ENCODE measurements at regions not wholly inside any gene's neighbourhood (a gene's known extent, or its start where the extent isn't known, plus 50 kb on each side); places are given as distances from the start of the nearest gene placed in this dataset.
A peak's percentile ranks its signal among the peaks of the same experiment; 100 is the strongest.

DNA sequence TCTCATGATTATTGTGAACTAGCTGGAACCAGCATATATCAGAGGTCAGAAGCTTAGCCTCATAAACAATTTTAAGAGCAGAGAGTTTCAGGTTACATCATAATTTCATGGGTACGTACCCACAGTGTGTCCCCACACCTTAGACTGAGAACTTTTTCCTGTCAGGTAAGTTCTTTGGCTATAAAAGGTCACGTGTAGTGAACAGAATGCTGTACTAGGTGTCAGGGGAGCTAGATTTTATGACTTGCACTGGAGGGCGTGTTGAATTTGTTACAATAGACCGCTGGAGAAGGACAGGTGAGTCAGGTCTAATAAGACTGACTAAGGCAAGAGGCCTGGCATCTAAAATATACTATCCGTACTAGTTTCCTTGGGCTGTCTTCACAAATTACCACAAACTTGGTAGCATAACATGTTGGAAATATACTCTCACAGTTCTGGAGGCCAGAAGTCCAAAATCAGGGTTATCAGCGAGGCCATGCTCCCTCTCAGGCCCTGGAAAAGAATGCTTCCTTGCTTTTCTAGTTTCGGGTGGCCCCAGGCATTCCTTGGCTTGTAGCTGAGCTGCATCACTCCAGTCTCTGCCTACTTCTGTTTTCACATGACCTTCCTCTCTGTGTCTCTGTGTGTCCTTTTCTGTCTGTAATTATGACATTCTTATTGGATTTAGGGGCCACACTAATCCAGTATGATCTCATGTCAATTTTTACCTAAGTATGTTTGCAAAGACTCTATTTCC is 512.0 kb upstream of the NR3C2 start:
- no peaks in the 10 kb centered on the region for H3K36me3 ChIP-seq
- no peak overlapping the region for H3K27ac ChIP-seq
- intact Hi-C loops (cut with DNase I): no loop called here
- H3K9me3 ChIP-seq: no peaks in the 10 kb centered on the region
- peaks cover 4% of the 10 kb centered on the region for H3K4me1 ChIP-seq
- TF ChIP-seq POLR2AphosphoS5 (IDR thresholded peaks at IDR 0.05; ENCODE audit: insufficient read depth in 1 of 2, low read depth in 1 of 2): peak in 1 of 2 donors; percentile 51
- TF ChIP-seq POLR2A (IDR thresholded peaks at IDR 0.05): no peak
- TF ChIP-seq, protein P1, sequence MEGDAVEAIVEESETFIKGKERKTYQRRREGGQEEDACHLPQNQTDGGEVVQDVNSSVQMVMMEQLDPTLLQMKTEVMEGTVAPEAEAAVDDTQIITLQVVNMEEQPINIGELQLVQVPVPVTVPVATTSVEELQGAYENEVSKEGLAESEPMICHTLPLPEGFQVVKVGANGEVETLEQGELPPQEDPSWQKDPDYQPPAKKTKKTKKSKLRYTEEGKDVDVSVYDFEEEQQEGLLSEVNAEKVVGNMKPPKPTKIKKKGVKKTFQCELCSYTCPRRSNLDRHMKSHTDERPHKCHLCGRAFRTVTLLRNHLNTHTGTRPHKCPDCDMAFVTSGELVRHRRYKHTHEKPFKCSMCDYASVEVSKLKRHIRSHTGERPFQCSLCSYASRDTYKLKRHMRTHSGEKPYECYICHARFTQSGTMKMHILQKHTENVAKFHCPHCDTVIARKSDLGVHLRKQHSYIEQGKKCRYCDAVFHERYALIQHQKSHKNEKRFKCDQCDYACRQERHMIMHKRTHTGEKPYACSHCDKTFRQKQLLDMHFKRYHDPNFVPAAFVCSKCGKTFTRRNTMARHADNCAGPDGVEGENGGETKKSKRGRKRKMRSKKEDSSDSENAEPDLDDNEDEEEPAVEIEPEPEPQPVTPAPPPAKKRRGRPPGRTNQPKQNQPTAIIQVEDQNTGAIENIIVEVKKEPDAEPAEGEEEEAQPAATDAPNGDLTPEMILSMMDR (IDR thresholded peaks at IDR 0.05): no peak
- DNase-seq (ENCODE audit: extremely low spot score in 2 of 2): no peak
- no peaks in the 10 kb centered on the region for H3K27me3 ChIP-seq
- H3K4me3 ChIP-seq: no peak overlapping the region

DNA sequence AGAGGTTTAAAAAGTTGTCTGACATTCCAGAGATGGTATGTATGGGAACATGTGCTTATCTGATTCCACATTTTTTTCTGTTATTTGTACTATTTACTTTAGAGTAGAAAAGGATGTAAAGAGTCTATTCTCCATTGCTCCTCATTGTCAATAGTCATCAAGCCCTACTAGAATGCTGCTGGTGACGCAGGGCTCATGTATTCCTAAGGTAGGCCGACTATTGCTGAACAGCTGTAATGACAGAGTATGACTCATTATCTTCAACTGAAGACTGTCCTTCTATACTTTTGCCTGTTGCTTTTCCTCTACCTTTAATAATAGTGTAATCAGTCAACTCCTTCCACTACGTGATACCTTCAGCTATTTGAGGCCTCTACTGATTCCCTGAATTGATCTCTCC is 509.1 kb upstream of the NR3C2 start:
- no peak overlapping the region for H3K27ac ChIP-seq
- intact Hi-C loops (cut with DNase I): no loop called here
- no peak overlapping the region for H3K4me3 ChIP-seq
- peaks cover 4% of the 10 kb centered on the region for H3K4me1 ChIP-seq
- TF ChIP-seq POLR2AphosphoS5 (IDR thresholded peaks at IDR 0.05; ENCODE audit: insufficient read depth in 1 of 2, low read depth in 1 of 2) (no peak), POLR2A (IDR thresholded peaks at IDR 0.05) (no peak)
- TF ChIP-seq, protein P1 (IDR thresholded peaks at IDR 0.05): no peak
- no peaks in the 10 kb centered on the region for H3K36me3 ChIP-seq
- DNase-seq (ENCODE audit: extremely low spot score in 2 of 2): no peak
- H3K9me3 ChIP-seq: no peaks in the 10 kb centered on the region
- H3K27me3 ChIP-seq: no peaks in the 10 kb centered on the region

- Histone ChIP-seq H3K36me3 (no peaks in the 10 kb centered on the region), H3K9me3 (no peaks in the 10 kb centered on the region), H3K4me3 (no peak overlapping the region), H3K27ac (no peak overlapping the region), H3K4me1 (no peaks in the 10 kb centered on the region), H3K27me3 (no peaks in the 10 kb centered on the region)
- intact Hi-C loops (cut with DNase I): no loop called here
- no peak for TF ChIP-seq POLR2A (IDR thresholded peaks at IDR 0.05)
- TF ChIP-seq POLR2AphosphoS5 (IDR thresholded peaks at IDR 0.05; ENCODE audit: insufficient read depth in 1 of 2, low read depth in 1 of 2): no peak
- TF ChIP-seq, protein P1 (IDR thresholded peaks at IDR 0.05): no peak
- DNase-seq (ENCODE audit: extremely low spot score in 2 of 2): no peak
These were observed 504.1 kb upstream of the NR3C2 start for GRCh38 chr4:148946271-148946670.

DNA sequence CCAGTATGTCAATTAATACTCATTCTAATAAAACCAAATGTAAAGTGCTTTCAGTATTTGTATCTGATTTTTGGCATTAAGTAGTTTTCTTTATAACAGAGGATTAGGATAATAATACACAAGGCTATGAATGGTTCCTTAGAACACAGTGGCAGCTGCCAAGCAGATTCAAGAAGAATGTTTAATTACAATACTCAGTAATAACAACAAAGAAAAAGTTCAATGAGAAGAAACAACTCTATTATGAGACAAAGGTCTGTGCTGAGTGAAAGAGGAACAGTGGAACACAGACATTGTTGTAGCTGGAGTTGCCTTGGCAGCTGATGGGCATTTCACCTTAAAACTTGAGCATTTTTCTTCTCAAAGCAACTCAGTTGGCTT is 502.6 kb upstream of the NR3C2 start:
- no peak for TF ChIP-seq POLR2AphosphoS5 (IDR thresholded peaks at IDR 0.05; ENCODE audit: insufficient read depth in 1 of 2, low read depth in 1 of 2)
- no peak for TF ChIP-seq POLR2A (IDR thresholded peaks at IDR 0.05)
- TF ChIP-seq, protein P1 (IDR thresholded peaks at IDR 0.05): no peak
- Histone ChIP-seq H3K36me3 (no peaks in the 10 kb centered on the region), H3K4me3 (no peak overlapping the region), H3K27ac (no peak overlapping the region), H3K9me3 (no peaks in the 10 kb centered on the region), H3K27me3 (no peaks in the 10 kb centered on the region), H3K4me1 (no peaks in the 10 kb centered on the region)
- intact Hi-C loops (cut with DNase I): no loop called here
- DNase-seq (ENCODE audit: extremely low spot score in 2 of 2): no peak

GRCh38 chr4:148944136-148944838 is 502.1 kb upstream of the NR3C2 start:
- no peaks in the 10 kb centered on the region for H3K4me1 ChIP-seq
- intact Hi-C loops (cut with DNase I): no loop called here
- H3K36me3 ChIP-seq: no peaks in the 10 kb centered on the region
- no peaks in the 10 kb centered on the region for H3K9me3 ChIP-seq
- no peak overlapping the region for H3K27ac ChIP-seq
- H3K27me3 ChIP-seq: no peaks in the 10 kb centered on the region
- H3K4me3 ChIP-seq: no peak overlapping the region
- TF ChIP-seq, protein P1 (IDR thresholded peaks at IDR 0.05): no peak
- TF ChIP-seq POLR2AphosphoS5 (IDR thresholded peaks at IDR 0.05; ENCODE audit: insufficient read depth in 1 of 2, low read depth in 1 of 2) (no peak), POLR2A (IDR thresholded peaks at IDR 0.05) (no peak)
- DNase-seq (ENCODE audit: extremely low spot score in 2 of 2): no peak

All from vagina (tissue), 2 donors.